Liver (tissue), 3 donors: ENCODE measurements at regions not wholly inside any gene's neighbourhood (a gene's known extent, or its start where the extent isn't known, plus 50 kb on each side); places are given as distances from the start of the nearest gene placed in this dataset.

ENCODE experiments used
- GABPA ChIP-seq, 2 donors: IDR thresholded peaks in 1 of 2; conservative IDR thresholded peaks in 1 of 2; 2 replicates each; pipeline ENCODE4 v1.6.1; 2016; ENCODE audit warnings: antibody characterized with exemption in 2 of 2, mild to moderate bottlenecking in 1 of 2, moderate library complexity in 1 of 2
- JUND ChIP-seq, 2 donors: IDR thresholded peaks; 2 replicates each; pipeline ENCODE4 v1.6.1; 2016; ENCODE audit warnings: antibody characterized with exemption in 2 of 2
- SP1 ChIP-seq: IDR thresholded peaks from 2 replicates; pipeline ENCODE4 v1.6.1; 2018; ENCODE audit warnings: antibody characterized with exemption, mild to moderate bottlenecking
- TAF1 ChIP-seq: conservative IDR thresholded peaks from 2 replicates; pipeline ENCODE4 v1.6.1; 2016; ENCODE audit warnings: antibody characterized with exemption, mild to moderate bottlenecking
- TF ChIP-seq, protein P1 (sequence below): fragments of 150-350 bp; IDR thresholded peaks from 2 replicates; pipeline ENCODE4 v1.5.1; 2017; ENCODE audit warnings: improper control_type of control experiment, low read depth, low read length; ENCODE audit not compliant: missing input control
- TF ChIP-seq, protein P2 (sequence below): IDR thresholded peaks from 2 replicates; pipeline ENCODE4 v1.6.1; 2016; ENCODE audit warnings: antibody characterized with exemption
- TF ChIP-seq, protein P3 (sequence below): IDR thresholded peaks from 2 replicates; pipeline ENCODE4 v1.6.1; 2016; ENCODE audit warnings: antibody characterized with exemption
- donor health status: healthy.
- donor health status: healthy.

DNA sequence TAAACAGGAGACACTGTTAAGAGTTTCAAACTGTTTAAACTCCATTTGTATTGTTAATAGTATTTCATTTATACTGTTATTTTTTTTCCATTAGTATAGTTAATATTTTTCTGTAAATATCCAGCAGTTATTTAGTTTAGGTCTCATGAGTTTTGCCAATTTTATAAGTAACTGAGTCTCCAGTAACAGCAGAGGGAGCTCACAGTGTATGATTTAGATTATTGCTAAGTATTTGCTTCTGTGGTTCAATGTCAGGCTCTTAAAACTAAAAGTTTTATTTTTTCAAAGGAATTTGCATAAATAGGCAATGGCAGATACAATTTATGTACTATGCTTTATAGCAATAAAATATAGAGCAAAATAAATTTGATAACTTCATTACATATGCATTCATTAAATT is 209.7 kb downstream of the ATXN7L3B start:
- TF ChIP-seq, protein P1, sequence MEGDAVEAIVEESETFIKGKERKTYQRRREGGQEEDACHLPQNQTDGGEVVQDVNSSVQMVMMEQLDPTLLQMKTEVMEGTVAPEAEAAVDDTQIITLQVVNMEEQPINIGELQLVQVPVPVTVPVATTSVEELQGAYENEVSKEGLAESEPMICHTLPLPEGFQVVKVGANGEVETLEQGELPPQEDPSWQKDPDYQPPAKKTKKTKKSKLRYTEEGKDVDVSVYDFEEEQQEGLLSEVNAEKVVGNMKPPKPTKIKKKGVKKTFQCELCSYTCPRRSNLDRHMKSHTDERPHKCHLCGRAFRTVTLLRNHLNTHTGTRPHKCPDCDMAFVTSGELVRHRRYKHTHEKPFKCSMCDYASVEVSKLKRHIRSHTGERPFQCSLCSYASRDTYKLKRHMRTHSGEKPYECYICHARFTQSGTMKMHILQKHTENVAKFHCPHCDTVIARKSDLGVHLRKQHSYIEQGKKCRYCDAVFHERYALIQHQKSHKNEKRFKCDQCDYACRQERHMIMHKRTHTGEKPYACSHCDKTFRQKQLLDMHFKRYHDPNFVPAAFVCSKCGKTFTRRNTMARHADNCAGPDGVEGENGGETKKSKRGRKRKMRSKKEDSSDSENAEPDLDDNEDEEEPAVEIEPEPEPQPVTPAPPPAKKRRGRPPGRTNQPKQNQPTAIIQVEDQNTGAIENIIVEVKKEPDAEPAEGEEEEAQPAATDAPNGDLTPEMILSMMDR = peak; percentile 29
- TF ChIP-seq GABPA (IDR thresholded peaks at IDR 0.05 in 1 of 2, conservative IDR thresholded peaks at IDR 0.05 in 1 of 2) (no peak), TAF1 (no peak), SP1 (no peak), JUND (IDR thresholded peaks at IDR 0.05) (no peak)
- TF ChIP-seq, protein P2, sequence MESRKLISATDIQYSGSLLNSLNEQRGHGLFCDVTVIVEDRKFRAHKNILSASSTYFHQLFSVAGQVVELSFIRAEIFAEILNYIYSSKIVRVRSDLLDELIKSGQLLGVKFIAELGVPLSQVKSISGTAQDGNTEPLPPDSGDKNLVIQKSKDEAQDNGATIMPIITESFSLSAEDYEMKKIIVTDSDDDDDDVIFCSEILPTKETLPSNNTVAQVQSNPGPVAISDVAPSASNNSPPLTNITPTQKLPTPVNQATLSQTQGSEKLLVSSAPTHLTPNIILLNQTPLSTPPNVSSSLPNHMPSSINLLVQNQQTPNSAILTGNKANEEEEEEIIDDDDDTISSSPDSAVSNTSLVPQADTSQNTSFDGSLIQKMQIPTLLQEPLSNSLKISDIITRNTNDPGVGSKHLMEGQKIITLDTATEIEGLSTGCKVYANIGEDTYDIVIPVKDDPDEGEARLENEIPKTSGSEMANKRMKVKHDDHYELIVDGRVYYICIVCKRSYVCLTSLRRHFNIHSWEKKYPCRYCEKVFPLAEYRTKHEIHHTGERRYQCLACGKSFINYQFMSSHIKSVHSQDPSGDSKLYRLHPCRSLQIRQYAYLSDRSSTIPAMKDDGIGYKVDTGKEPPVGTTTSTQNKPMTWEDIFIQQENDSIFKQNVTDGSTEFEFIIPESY = no peak
- TF ChIP-seq, protein P3, sequence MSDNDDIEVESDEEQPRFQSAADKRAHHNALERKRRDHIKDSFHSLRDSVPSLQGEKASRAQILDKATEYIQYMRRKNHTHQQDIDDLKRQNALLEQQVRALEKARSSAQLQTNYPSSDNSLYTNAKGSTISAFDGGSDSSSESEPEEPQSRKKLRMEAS = no peak
